CD4-positive, alpha-beta memory T cell (primary cell): ENCODE measurements at regions not wholly inside any gene's neighbourhood (a gene's known extent, or its start where the extent isn't known, plus 50 kb on each side); places are given as distances from the start of the nearest gene placed in this dataset.

Experiments
- CTCF ChIA-PET: fragments of 350-600 bp; sonication (Branson Sonifier 250); formaldehyde crosslinking; loops from one replicate; lab custom pipeline; 2021; ENCODE audit warnings: inconsistent platforms; ENCODE audit not compliant: partially characterized antibody; lab: Charles Lee
- POLR2A ChIA-PET: fragments of 350-600 bp; sonication (Branson Sonifier 250); formaldehyde crosslinking; loops from one replicate; lab custom pipeline; 2021; ENCODE audit not compliant: partially characterized antibody; lab: Charles Lee
- DNase-seq, 5 donors: peaks; one replicate each; pipeline versions ENCODE4 v3.0.0 to v3.0.0-alpha.2; 2020 to 2022; ENCODE audit warnings: mixed read lengths in 1 of 5
- H3K27ac ChIP-seq: one replicate; pipeline ENCODE4 v1.7.0; 2013; ENCODE audit warnings: low read depth, low read length
- H3K27me3 ChIP-seq: 2 replicates; pipeline ENCODE4 v1.7.0; 2013; ENCODE audit warnings: mild to moderate bottlenecking, low read length, moderate library complexity; ENCODE audit not compliant: insufficient read depth
- H3K36me3 ChIP-seq: 2 replicates; pipeline ENCODE4 v1.7.0; 2013; ENCODE audit warnings: mild to moderate bottlenecking, low read length, moderate library complexity; ENCODE audit not compliant: insufficient read depth
- H3K4me1 ChIP-seq: 2 replicates; pipeline ENCODE4 v1.7.0; 2013; ENCODE audit warnings: mild to moderate bottlenecking, low read length, moderate library complexity; ENCODE audit not compliant: insufficient read depth
- H3K4me3 ChIP-seq, 2 donors: one replicate each; pipeline ENCODE4 v1.7.0; 2013; ENCODE audit warnings: low read length in 2 of 2, mild to moderate bottlenecking in 1 of 2
- H3K9me3 ChIP-seq, 2 donors: one replicate each; pipeline ENCODE4 v1.7.0; 2013; ENCODE audit warnings: low read length in 2 of 2, control low read depth in 1 of 2; ENCODE audit not compliant: control insufficient read depth in 1 of 2
- H3K27ac Mint-ChIP-seq, 7 donors: one replicate each; pipeline ENCODE4 v1.8.0; 2020 to 2021; ENCODE audit warnings: mixed read lengths in 7 of 7, mild to moderate bottlenecking in 6 of 7, inconsistent platforms in 3 of 7, moderate library complexity in 3 of 7
- H3K27me3 Mint-ChIP-seq, 2 donors: one replicate each; pipeline ENCODE4 v1.8.0; 2020 to 2021; ENCODE audit warnings: mixed read lengths in 2 of 2
- H3K36me3 Mint-ChIP-seq, 2 donors: one replicate each; pipeline ENCODE4 v1.8.0; 2020 to 2021; ENCODE audit warnings: mixed read lengths in 2 of 2, inconsistent platforms in 1 of 2, mild to moderate bottlenecking in 1 of 2
- H3K4me1 Mint-ChIP-seq, 4 donors: one replicate each; pipeline ENCODE4 v1.8.0; 2020 to 2021; ENCODE audit warnings: mixed read lengths in 4 of 4, mild to moderate bottlenecking in 1 of 4
- H3K4me3 Mint-ChIP-seq, 8 donors: one replicate each; pipeline ENCODE4 v1.8.0; 2020 to 2021; ENCODE audit warnings: mixed read lengths in 8 of 8, mild to moderate bottlenecking in 7 of 8, moderate library complexity in 6 of 8, inconsistent platforms in 3 of 8
- H3K9me3 Mint-ChIP-seq, 8 donors: one replicate each; pipeline ENCODE4 v1.8.0; 2020 to 2021; ENCODE audit warnings: mixed read lengths in 8 of 8, mild to moderate bottlenecking in 5 of 8, inconsistent platforms in 3 of 8, moderate library complexity in 1 of 8
- intact Hi-C: fragments of 100-400 bp; cut with micrococcal nuclease; formaldehyde crosslinking; loops from one replicate; pipeline ENCODE4 v1.15.1; 2023

- Histone ChIP-seq H3K27ac (no peak overlapping the region), H3K36me3 (no peaks in the 10 kb centered on the region), H3K4me1 (no peaks in the 10 kb centered on the region), H3K9me3 (no peaks in the 10 kb centered on the region), H3K27me3 (no peaks in the 10 kb centered on the region), H3K4me3 (no peak overlapping the region)
- H3K27ac Mint-ChIP-seq = no peak overlapping the region
- no peaks in the 10 kb centered on the region for H3K4me1 Mint-ChIP-seq
- intact Hi-C loops = no loop called here
- no peak overlapping the region for H3K4me3 Mint-ChIP-seq
- H3K36me3 Mint-ChIP-seq = no peaks in the 10 kb centered on the region
- ChIA-PET CTCF (no interaction called here), POLR2A (no interaction called here)
- no peaks in the 10 kb centered on the region for H3K27me3 Mint-ChIP-seq
- no peak for DNase-seq
- H3K9me3 Mint-ChIP-seq = peaks cover 3 to 20% (median 8%) of the 10 kb centered on the region in 8 donors
Measured at GRCh38 chr3:80063535-80063934, 295.7 kb upstream of the ROBO1 start.

- H3K4me1 Mint-ChIP-seq = no peaks in the 10 kb centered on the region
- CTCF ChIA-PET = no interaction called here
- Histone ChIP-seq H3K27ac (no peak overlapping the region), H3K36me3 (no peaks in the 10 kb centered on the region), H3K4me3 (no peak overlapping the region), H3K9me3 (no peaks in the 10 kb centered on the region), H3K27me3 (no peaks in the 10 kb centered on the region), H3K4me1 (no peaks in the 10 kb centered on the region)
- H3K4me3 Mint-ChIP-seq = no peak overlapping the region
- H3K9me3 Mint-ChIP-seq = peaks cover 3 to 22% (median 8%) of the 10 kb centered on the region in 8 donors
- H3K27ac Mint-ChIP-seq = no peak overlapping the region
- H3K27me3 Mint-ChIP-seq = no peaks in the 10 kb centered on the region
- intact Hi-C loops = no loop called here
- H3K36me3 Mint-ChIP-seq = no peaks in the 10 kb centered on the region
- POLR2A ChIA-PET = no interaction called here
- no peak for DNase-seq
Measured at GRCh38 chr3:80060664-80061063, 292.9 kb upstream of the ROBO1 start.

GRCh38 chr3:80055306-80055705 lies 287.5 kb upstream of the ROBO1 start:
- Histone ChIP-seq H3K4me3 (no peak overlapping the region), H3K27me3 (no peaks in the 10 kb centered on the region), H3K9me3 (no peaks in the 10 kb centered on the region), H3K4me1 (no peaks in the 10 kb centered on the region), H3K36me3 (no peaks in the 10 kb centered on the region), H3K27ac (no peak overlapping the region)
- CTCF ChIA-PET = no interaction called here
- POLR2A ChIA-PET = no interaction called here
- intact Hi-C loops = no loop called here
- no peak overlapping the region for H3K27ac Mint-ChIP-seq
- peaks cover 0 to 14% (median 9%) of the 10 kb centered on the region in 8 donors for H3K9me3 Mint-ChIP-seq
- no peaks in the 10 kb centered on the region for H3K4me1 Mint-ChIP-seq
- no peak for DNase-seq
- no peak overlapping the region for H3K4me3 Mint-ChIP-seq
- H3K27me3 Mint-ChIP-seq = no peaks in the 10 kb centered on the region
- H3K36me3 Mint-ChIP-seq = no peaks in the 10 kb centered on the region

- Mint-ChIP-seq H3K27me3 (no peaks in the 10 kb centered on the region), H3K36me3 (no peaks in the 10 kb centered on the region), H3K9me3 (peaks cover 0 to 16% (median 9%) of the 10 kb centered on the region in 8 donors), H3K27ac (no peak overlapping the region), H3K4me1 (no peaks in the 10 kb centered on the region), H3K4me3 (no peak overlapping the region)
- ChIA-PET POLR2A (no interaction called here), CTCF (no interaction called here)
- no peak for DNase-seq
- Histone ChIP-seq H3K4me1 (no peaks in the 10 kb centered on the region), H3K4me3 (no peak overlapping the region), H3K9me3 (no peaks in the 10 kb centered on the region), H3K27ac (no peak overlapping the region), H3K36me3 (no peaks in the 10 kb centered on the region), H3K27me3 (no peaks in the 10 kb centered on the region)
- intact Hi-C loops = no loop called here
Measured at GRCh38 chr3:80052271-80052670, 284.5 kb upstream of the ROBO1 start.

DNA sequence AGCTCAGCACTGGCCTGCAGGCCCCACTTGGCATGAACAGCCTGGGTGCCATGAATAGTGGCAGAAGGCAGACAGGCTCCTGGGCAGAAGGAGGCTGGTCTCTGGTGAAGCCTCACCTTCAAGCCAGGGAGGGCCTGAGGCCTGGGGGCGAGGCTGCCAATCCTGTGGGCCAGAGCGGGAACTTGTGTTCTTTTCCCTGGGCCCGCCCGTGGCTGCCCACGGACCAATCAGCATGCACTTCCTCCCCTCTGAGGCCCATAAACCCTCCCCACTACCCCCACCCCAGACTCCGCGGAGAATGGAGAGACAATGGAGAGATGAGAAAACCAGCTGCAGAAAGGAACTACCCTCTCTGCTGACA lies 283.8 kb upstream of the ROBO1 start:
- CTCF ChIA-PET = no interaction called here
- H3K4me3 Mint-ChIP-seq = no peak overlapping the region
- DNase-seq = peak in 1 of 5 donors; percentile 37
- POLR2A ChIA-PET = no interaction called here
- no peak overlapping the region for H3K4me3 ChIP-seq
- H3K27ac ChIP-seq = no peak overlapping the region
- H3K9me3 Mint-ChIP-seq = peaks cover 0 to 16% (median 9%) of the 10 kb centered on the region in 8 donors
- H3K9me3 ChIP-seq = no peaks in the 10 kb centered on the region
- H3K27me3 Mint-ChIP-seq = no peaks in the 10 kb centered on the region
- no peaks in the 10 kb centered on the region for H3K36me3 ChIP-seq
- intact Hi-C loops = no loop called here
- H3K4me1 Mint-ChIP-seq = no peaks in the 10 kb centered on the region
- H3K4me1 ChIP-seq = no peaks in the 10 kb centered on the region
- H3K27ac Mint-ChIP-seq = no peak overlapping the region
- H3K36me3 Mint-ChIP-seq = no peaks in the 10 kb centered on the region
- no peaks in the 10 kb centered on the region for H3K27me3 ChIP-seq

DNA sequence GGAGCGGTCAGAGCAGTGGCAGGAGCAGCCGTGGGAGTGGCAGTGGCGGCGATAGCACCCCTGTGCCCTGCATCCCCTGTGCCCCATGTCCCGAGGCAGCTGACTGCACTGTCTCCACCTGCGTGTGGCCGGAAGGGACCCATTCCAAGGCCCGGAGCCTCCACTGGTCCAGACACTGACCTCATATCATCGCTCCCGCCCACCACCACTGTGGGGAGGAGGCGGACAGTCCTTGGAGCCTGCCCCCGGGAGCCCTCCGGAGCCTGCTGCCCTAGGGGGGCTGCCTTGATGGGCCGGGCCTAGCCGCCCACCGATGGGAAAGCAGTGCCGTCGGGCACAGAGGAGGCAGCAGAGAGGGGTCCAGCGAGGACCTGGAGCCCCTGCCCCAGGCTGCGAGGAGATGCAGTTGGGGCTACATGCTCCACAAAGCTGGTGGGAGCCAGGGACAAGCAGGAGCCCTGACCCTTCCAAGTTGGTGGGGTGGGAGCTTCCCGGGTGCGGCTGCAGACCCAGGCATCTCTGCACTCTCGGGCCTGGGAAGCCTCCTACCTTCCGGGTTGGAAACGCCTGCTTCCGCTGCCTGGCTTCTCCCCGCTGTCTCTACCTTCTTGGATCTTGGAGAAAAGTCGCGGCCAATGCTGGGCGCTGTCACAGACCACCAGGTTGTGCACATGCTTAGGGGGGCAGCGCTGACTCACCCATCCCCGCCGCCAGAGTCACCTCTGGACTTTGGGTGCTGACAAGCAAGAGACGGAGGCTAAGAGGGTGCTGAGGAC lies 283.2 kb upstream of the ROBO1 start:
- no peaks in the 10 kb centered on the region for H3K27me3 Mint-ChIP-seq
- DNase-seq = peak in 1 of 5 donors; percentile 31
- intact Hi-C loops = no loop called here
- no peaks in the 10 kb centered on the region for H3K4me1 ChIP-seq
- H3K9me3 Mint-ChIP-seq = peaks cover 3 to 16% (median 10%) of the 10 kb centered on the region in 8 donors
- ChIA-PET POLR2A (no interaction called here), CTCF (no interaction called here)
- no peak overlapping the region for H3K27ac ChIP-seq
- H3K4me3 Mint-ChIP-seq = no peak overlapping the region
- H3K36me3 ChIP-seq = no peaks in the 10 kb centered on the region
- no peaks in the 10 kb centered on the region for H3K9me3 ChIP-seq
- H3K27me3 ChIP-seq = no peaks in the 10 kb centered on the region
- no peaks in the 10 kb centered on the region for H3K36me3 Mint-ChIP-seq
- no peak overlapping the region for H3K4me3 ChIP-seq
- no peaks in the 10 kb centered on the region for H3K4me1 Mint-ChIP-seq
- H3K27ac Mint-ChIP-seq = no peak overlapping the region

DNA sequence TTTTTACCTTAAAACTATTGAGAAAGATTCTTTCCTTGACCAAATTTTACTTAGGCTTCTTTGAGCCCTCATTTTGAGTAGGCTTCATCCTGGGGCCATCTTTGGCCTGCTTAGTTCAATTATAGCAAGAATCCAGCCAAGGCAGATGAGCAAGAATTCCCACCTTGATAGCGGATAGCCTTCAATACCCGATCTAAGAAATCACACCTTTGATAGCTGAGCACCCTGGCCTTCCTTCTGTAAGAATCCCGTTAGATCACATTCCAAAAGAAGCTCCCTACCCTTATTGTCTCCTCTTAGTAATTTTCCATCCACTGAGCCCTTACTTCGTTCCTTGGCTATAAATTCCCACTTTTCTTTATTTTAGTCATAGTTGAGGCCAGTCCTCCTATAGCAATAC lies 275.4 kb upstream of the ROBO1 start:
- Mint-ChIP-seq H3K27me3 (no peaks in the 10 kb centered on the region), H3K4me3 (no peak overlapping the region), H3K9me3 (peaks cover 3 to 11% (median 4%) of the 10 kb centered on the region in 8 donors), H3K36me3 (no peaks in the 10 kb centered on the region), H3K4me1 (no peaks in the 10 kb centered on the region), H3K27ac (no peak overlapping the region)
- CTCF ChIA-PET = no interaction called here
- Histone ChIP-seq H3K27ac (no peak overlapping the region), H3K4me1 (no peaks in the 10 kb centered on the region), H3K36me3 (no peaks in the 10 kb centered on the region), H3K27me3 (no peaks in the 10 kb centered on the region), H3K9me3 (no peaks in the 10 kb centered on the region), H3K4me3 (no peak overlapping the region)
- intact Hi-C loops = no loop called here
- POLR2A ChIA-PET = no interaction called here
- DNase-seq = no peak
